CD4-positive, alpha-beta memory T cell (primary cell): ENCODE measurements at regions not wholly inside any gene's neighbourhood (a gene's known extent, or its start where the extent isn't known, plus 50 kb on each side); places are given as distances from the start of the nearest gene placed in this dataset.
"Not testable (repeated sequence)": the region's sequence is repeated elsewhere in the genome, so short reads cannot be mapped to it uniquely, and the experiment has no call there.

Experiments used
- CTCF ChIA-PET: fragments of 350-600 bp; sonication (Branson Sonifier 250); formaldehyde crosslinking; loops from one replicate; lab custom pipeline; 2021; ENCODE audit warnings: inconsistent platforms; ENCODE audit not compliant: partially characterized antibody; lab: Charles Lee
- POLR2A ChIA-PET: fragments of 350-600 bp; sonication (Branson Sonifier 250); formaldehyde crosslinking; loops from one replicate; lab custom pipeline; 2021; ENCODE audit not compliant: partially characterized antibody; lab: Charles Lee
- DNase-seq, 5 donors: peaks; one replicate each; pipeline versions ENCODE4 v3.0.0 to v3.0.0-alpha.2; 2020 to 2022; ENCODE audit warnings: mixed read lengths in 1 of 5
- H3K27ac ChIP-seq: one replicate; pipeline ENCODE4 v1.7.0; 2013; ENCODE audit warnings: low read depth, low read length
- H3K27me3 ChIP-seq: 2 replicates; pipeline ENCODE4 v1.7.0; 2013; ENCODE audit warnings: mild to moderate bottlenecking, low read length, moderate library complexity; ENCODE audit not compliant: insufficient read depth
- H3K36me3 ChIP-seq: 2 replicates; pipeline ENCODE4 v1.7.0; 2013; ENCODE audit warnings: mild to moderate bottlenecking, low read length, moderate library complexity; ENCODE audit not compliant: insufficient read depth
- H3K4me1 ChIP-seq: 2 replicates; pipeline ENCODE4 v1.7.0; 2013; ENCODE audit warnings: mild to moderate bottlenecking, low read length, moderate library complexity; ENCODE audit not compliant: insufficient read depth
- H3K4me3 ChIP-seq, 2 donors: one replicate each; pipeline ENCODE4 v1.7.0; 2013; ENCODE audit warnings: low read length in 2 of 2, mild to moderate bottlenecking in 1 of 2
- H3K9me3 ChIP-seq, 2 donors: one replicate each; pipeline ENCODE4 v1.7.0; 2013; ENCODE audit warnings: low read length in 2 of 2, control low read depth in 1 of 2; ENCODE audit not compliant: control insufficient read depth in 1 of 2
- H3K27ac Mint-ChIP-seq, 7 donors: one replicate each; pipeline ENCODE4 v1.8.0; 2020 to 2021; ENCODE audit warnings: mixed read lengths in 7 of 7, mild to moderate bottlenecking in 6 of 7, inconsistent platforms in 3 of 7, moderate library complexity in 3 of 7
- H3K27me3 Mint-ChIP-seq, 2 donors: one replicate each; pipeline ENCODE4 v1.8.0; 2020 to 2021; ENCODE audit warnings: mixed read lengths in 2 of 2
- H3K36me3 Mint-ChIP-seq, 2 donors: one replicate each; pipeline ENCODE4 v1.8.0; 2020 to 2021; ENCODE audit warnings: mixed read lengths in 2 of 2, inconsistent platforms in 1 of 2, mild to moderate bottlenecking in 1 of 2
- H3K4me1 Mint-ChIP-seq, 4 donors: one replicate each; pipeline ENCODE4 v1.8.0; 2020 to 2021; ENCODE audit warnings: mixed read lengths in 4 of 4, mild to moderate bottlenecking in 1 of 4
- H3K4me3 Mint-ChIP-seq, 8 donors: one replicate each; pipeline ENCODE4 v1.8.0; 2020 to 2021; ENCODE audit warnings: mixed read lengths in 8 of 8, mild to moderate bottlenecking in 7 of 8, moderate library complexity in 6 of 8, inconsistent platforms in 3 of 8
- H3K9me3 Mint-ChIP-seq, 8 donors: one replicate each; pipeline ENCODE4 v1.8.0; 2020 to 2021; ENCODE audit warnings: mixed read lengths in 8 of 8, mild to moderate bottlenecking in 5 of 8, inconsistent platforms in 3 of 8, moderate library complexity in 1 of 8
- intact Hi-C: fragments of 100-400 bp; cut with micrococcal nuclease; formaldehyde crosslinking; loops from one replicate; pipeline ENCODE4 v1.15.1; 2023

DNA sequence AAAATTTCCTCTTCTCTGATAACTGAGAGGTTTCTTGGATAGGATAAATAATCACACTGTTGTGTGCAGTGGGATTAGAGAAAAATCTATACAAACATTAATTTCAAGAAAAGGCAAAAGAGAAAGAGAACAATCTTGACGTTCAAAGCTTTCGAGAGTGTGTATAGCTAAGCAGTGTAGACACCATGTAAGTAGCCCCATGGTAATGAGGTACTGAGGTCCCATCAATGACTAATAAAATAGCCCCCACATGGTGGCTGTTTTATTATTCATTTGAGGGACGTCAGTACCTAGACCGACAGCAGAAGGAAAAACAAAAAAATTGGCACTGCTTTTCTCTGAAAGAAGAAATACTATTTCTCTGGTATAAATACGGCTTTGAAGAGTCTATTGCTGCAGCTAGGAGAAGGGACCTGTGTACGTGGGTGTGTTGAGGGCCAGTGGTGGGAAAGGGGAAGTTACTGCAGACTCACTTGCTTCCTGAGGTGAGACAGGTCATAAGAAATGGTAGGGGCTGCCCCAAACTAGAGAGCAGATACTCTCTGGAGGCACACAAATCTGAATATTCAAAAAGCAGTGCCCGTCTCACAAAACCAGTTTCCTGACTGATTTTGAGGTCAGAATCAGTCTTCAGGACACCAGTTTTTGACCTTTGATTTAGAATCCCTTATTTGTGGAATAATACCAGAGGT is 339.8 kb downstream of the EMP1 start:
- no peaks in the 10 kb centered on the region for H3K27me3 ChIP-seq
- H3K9me3 Mint-ChIP-seq = no peaks in the 10 kb centered on the region
- H3K4me3 Mint-ChIP-seq = no peak overlapping the region
- ChIA-PET CTCF (no interaction called here), POLR2A (no interaction called here)
- H3K36me3 Mint-ChIP-seq = no peaks in the 10 kb centered on the region
- intact Hi-C loops = no loop called here
- DNase-seq = no peak
- H3K27ac ChIP-seq = no peak overlapping the region
- H3K27me3 Mint-ChIP-seq = peaks cover 2 to 7% of the 10 kb centered on the region in 2 donors
- no peak overlapping the region for H3K4me3 ChIP-seq
- H3K4me1 Mint-ChIP-seq = no peaks in the 10 kb centered on the region
- no peaks in the 10 kb centered on the region for H3K4me1 ChIP-seq
- no peak overlapping the region for H3K27ac Mint-ChIP-seq
- no peaks in the 10 kb centered on the region for H3K9me3 ChIP-seq
- H3K36me3 ChIP-seq = no peaks in the 10 kb centered on the region

DNA sequence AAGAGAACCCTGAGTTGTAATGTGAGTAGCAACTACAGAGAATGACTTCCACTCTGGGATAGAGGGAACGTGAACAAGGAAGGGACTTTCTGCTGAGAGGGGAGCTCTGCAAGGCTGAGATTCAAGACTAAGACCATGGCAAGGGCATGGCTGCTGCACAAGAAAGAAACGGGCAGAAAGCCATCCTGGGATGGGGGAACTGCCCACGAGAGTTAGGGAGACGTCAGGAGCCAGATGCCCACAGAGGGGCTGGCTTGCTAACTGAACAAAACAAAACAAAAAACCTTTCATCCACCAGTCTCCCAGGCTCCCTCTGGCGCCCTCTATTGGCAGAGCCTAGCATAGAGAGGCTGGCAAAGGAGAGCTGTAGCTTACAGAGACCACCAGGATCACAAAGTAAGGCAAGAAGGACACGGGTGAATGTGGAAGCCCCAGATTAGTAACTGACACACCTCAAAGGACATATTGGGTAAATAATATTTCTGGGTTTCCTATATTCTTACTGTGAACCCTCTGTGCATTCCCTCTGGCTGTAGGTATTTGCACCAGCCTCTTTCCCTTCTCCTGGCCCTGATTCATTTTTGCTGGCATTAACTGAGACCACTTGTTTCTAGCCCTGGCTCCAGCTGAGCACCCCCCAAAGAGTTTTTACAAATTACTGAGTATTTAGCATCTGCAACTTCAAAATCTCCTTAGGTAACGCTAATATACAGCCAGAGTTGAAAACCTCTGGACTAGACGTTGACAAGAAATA is 338.3 kb downstream of the EMP1 start:
- no peaks in the 10 kb centered on the region for H3K27me3 ChIP-seq
- Mint-ChIP-seq H3K4me3 (no peak overlapping the region), H3K4me1 (no peaks in the 10 kb centered on the region), H3K27me3 (peaks cover 0 to 7% of the 10 kb centered on the region in 2 donors), H3K27ac (no peak overlapping the region), H3K9me3 (peaks cover 0 to 1% (median 0%) of the 10 kb centered on the region in 8 donors), H3K36me3 (no peaks in the 10 kb centered on the region)
- POLR2A ChIA-PET = no interaction called here
- CTCF ChIA-PET = no interaction called here
- H3K4me1 ChIP-seq = no peaks in the 10 kb centered on the region
- H3K36me3 ChIP-seq = no peaks in the 10 kb centered on the region
- H3K4me3 ChIP-seq = no peak overlapping the region
- DNase-seq = no peak
- H3K9me3 ChIP-seq = no peaks in the 10 kb centered on the region
- intact Hi-C loops = no loop called here
- H3K27ac ChIP-seq = no peak overlapping the region

DNA sequence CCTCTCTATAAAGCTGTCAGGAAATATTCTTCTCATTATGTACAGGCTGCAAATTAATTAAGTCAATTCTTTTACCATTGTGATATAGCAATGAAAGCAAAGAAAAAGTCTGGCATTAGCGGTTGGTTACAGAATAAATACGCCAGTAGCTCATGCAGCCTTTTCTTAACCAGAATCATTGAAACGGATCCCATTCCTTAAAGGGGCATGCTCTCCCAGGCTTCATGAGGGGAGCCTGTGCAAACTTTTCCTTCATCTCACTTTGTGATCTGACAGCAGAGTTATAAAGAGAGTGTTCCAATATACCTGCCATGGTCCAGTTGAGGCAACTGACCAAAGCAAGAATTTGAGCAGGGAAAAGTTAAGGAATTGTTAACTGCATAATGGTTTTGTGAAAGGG is 337.7 kb downstream of the EMP1 start:
- H3K36me3 Mint-ChIP-seq = no peaks in the 10 kb centered on the region
- H3K4me1 Mint-ChIP-seq = no peaks in the 10 kb centered on the region
- H3K4me3 ChIP-seq = no peak overlapping the region
- no peaks in the 10 kb centered on the region for H3K9me3 ChIP-seq
- H3K4me3 Mint-ChIP-seq = no peak overlapping the region
- H3K27ac ChIP-seq = no peak overlapping the region
- no peaks in the 10 kb centered on the region for H3K27me3 ChIP-seq
- H3K36me3 ChIP-seq = no peaks in the 10 kb centered on the region
- no peak for DNase-seq
- POLR2A ChIA-PET = no interaction called here
- intact Hi-C loops = no loop called here
- no peak overlapping the region for H3K27ac Mint-ChIP-seq
- peaks cover 0 to 7% of the 10 kb centered on the region in 2 donors for H3K27me3 Mint-ChIP-seq
- CTCF ChIA-PET = no interaction called here
- H3K4me1 ChIP-seq = no peaks in the 10 kb centered on the region
- H3K9me3 Mint-ChIP-seq = peaks cover 0 to 3% (median 0%) of the 10 kb centered on the region in 8 donors

DNA sequence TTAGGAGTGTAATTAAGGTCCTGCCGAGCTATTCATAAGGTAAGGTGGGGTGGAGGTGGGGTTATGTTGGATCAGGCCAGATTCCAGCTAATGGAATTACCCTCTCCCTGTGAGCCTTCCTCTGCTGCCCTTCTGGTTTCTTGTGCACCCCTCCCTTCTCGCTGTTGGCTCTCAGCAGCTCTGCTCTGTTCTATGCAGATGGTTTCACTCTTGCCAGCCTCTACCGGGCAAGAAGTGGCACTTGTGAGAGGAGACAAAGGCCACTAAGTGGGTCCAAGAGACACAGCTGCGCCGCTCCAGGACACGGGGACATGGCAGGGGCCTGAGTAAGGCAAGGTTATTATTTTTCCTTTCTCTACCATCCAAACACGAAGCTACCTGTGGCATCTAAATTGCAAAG is 334.4 kb downstream of the EMP1 start:
- Mint-ChIP-seq H3K36me3 (no peaks in the 10 kb centered on the region), H3K27me3 (peaks cover 0 to 2% of the 10 kb centered on the region in 2 donors), H3K9me3 (peaks cover 0 to 4% (median 0%) of the 10 kb centered on the region in 8 donors), H3K4me1 (no peaks in the 10 kb centered on the region), H3K27ac (no peak overlapping the region), H3K4me3 (no peak overlapping the region)
- H3K4me1 ChIP-seq = no peaks in the 10 kb centered on the region
- ChIA-PET CTCF (no interaction called here), POLR2A (no interaction called here)
- intact Hi-C loops = no loop called here
- DNase-seq = no peak
- H3K4me3 ChIP-seq = no peak overlapping the region
- H3K27me3 ChIP-seq = no peaks in the 10 kb centered on the region
- H3K9me3 ChIP-seq = no peaks in the 10 kb centered on the region
- H3K36me3 ChIP-seq = no peaks in the 10 kb centered on the region
- no peak overlapping the region for H3K27ac ChIP-seq

DNA sequence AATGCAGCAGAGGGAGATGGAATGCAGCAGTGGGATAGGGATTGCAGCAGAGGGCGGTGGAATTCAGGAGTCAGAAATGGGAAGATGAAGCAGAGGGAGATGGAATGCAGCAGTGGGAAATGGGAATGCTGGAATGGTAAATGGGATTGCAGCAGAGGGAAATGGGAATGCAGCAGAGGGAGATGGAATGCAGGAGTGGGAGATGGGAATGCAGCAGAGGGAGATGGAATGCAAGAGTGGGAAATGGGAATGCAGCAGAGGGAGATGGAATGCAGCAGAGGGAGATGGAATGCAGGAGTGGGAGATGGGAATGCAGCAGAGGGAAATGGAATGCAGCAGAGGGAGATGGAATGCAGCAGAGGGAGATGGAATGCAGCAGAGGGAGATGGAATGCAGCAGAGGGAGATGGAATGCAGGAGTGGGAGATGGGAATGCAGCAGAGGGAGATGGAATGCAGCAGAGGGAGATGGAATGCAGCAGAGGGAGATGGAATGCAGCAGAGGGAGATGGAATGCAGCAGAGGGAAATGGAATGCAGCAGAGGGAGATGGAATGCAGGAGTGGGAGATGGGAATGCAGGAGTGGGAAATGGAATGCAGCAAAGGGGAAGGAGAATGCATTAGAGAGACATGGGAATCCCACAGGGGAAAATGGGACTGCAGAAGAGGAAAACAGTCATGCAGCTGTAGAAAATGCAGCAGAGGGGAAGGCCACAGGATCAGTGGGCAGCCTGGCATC is 329.8 kb downstream of the EMP1 start:
- H3K9me3 ChIP-seq, intact Hi-C loops, CTCF ChIA-PET, H3K27me3 Mint-ChIP-seq, H3K27me3 ChIP-seq, H3K4me3 ChIP-seq, H3K27ac Mint-ChIP-seq, POLR2A ChIA-PET, H3K4me1 Mint-ChIP-seq, H3K27ac ChIP-seq, H3K9me3 Mint-ChIP-seq, H3K36me3 Mint-ChIP-seq, H3K36me3 ChIP-seq, DNase-seq, H3K4me3 Mint-ChIP-seq, H3K4me1 ChIP-seq: not testable (repeated sequence)

DNA sequence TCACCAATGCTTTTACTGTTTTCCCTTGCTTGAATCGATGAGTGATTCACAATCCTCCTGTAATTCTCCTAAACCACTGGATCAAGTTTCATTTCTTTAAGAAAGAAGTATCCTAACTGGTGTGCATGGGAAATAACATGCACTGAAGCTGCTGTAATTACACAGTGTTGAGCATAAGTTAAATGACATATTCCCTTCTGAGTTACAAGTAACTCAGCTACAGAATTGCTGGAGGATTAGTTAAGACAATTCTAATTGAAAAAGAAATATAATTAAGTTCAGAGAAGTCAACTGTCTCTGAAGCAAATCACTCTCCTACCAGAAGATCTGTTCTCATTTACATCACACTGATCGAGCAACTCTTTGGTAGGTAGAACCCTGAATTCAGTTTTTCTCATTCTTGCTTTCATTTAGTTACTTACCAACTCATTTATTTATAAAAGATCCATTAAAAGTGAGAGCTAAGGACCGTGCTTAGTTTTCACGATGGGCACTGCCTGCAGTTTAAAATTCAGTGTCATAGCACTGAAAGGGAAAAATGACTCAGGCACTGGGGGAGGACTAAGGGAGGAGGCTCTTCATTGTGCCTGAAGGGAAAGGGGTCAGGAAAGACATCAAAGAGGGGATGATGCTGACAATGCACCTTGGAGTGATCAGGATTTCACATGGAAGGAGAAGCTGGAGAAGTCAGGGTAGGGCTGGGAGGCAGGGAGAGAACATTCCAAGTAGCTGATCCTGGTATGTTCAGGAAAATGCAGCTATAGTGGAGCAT is 327.2 kb downstream of the EMP1 start:
- Mint-ChIP-seq H3K9me3 (peaks cover 0 to 20% (median 8%) of the 10 kb centered on the region in 8 donors), H3K4me3 (no peak overlapping the region), H3K27me3 (peaks cover 9 to 12% of the 10 kb centered on the region in 2 donors), H3K4me1 (no peaks in the 10 kb centered on the region), H3K36me3 (no peaks in the 10 kb centered on the region), H3K27ac (no peak overlapping the region)
- H3K4me1 ChIP-seq = no peaks in the 10 kb centered on the region
- no peak for DNase-seq
- intact Hi-C loops = no loop called here
- H3K9me3 ChIP-seq = no peaks in the 10 kb centered on the region
- no peak overlapping the region for H3K27ac ChIP-seq
- no peak overlapping the region for H3K4me3 ChIP-seq
- no peaks in the 10 kb centered on the region for H3K27me3 ChIP-seq
- CTCF ChIA-PET = no interaction called here
- no peaks in the 10 kb centered on the region for H3K36me3 ChIP-seq
- POLR2A ChIA-PET = no interaction called here

DNA sequence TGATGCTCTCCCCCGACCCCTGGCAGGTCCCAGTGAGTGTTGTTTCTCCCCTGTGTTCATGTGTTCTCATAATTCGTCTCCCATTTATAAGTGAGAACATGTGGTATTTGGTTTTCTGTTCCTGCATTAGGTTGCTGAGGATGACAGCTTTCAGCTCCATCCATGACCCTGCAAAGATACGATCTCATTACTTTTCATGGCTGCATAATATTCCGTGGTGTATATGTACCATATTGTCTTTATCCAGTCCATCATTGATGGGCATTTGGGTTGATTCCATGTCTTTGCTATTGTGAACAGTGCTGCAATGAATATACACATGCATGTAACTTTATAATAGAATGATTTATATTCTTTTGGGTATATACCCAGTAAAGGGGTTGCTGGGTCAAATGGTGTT is 321.5 kb downstream of the EMP1 start:
- H3K9me3 ChIP-seq, H3K4me3 ChIP-seq, H3K4me1 Mint-ChIP-seq, H3K36me3 Mint-ChIP-seq, H3K27ac ChIP-seq, POLR2A ChIA-PET, H3K4me1 ChIP-seq, CTCF ChIA-PET, H3K4me3 Mint-ChIP-seq, H3K27me3 ChIP-seq, H3K27ac Mint-ChIP-seq, intact Hi-C loops, DNase-seq, H3K36me3 ChIP-seq: not testable (repeated sequence)
- Mint-ChIP-seq H3K27me3 (peaks cover 9 to 12% of the 10 kb centered on the region in 2 donors), H3K9me3 (peaks cover 3 to 48% (median 20%) of the 10 kb centered on the region in 8 donors)
